AG09309 (cell line): ENCODE measurements at regions not wholly inside any gene's neighbourhood (a gene's known extent, or its start where the extent isn't known, plus 50 kb on each side); places are given as distances from the start of the nearest gene placed in this dataset.
A peak's percentile ranks its signal among the peaks of the same experiment; 100 is the strongest.

Experiments
- DNase-seq: peaks from one replicate; pipeline ENCODE4 v3.0.0-alpha.2; 2010; ENCODE audit warnings: low read depth
- H3K4me3 ChIP-seq: 2 replicates; pipeline ENCODE4 v1.5.1; 2011; ENCODE audit warnings: mild to moderate bottlenecking, low read depth, low read length, moderate library complexity; ENCODE audit not compliant: control insufficient read depth
- TF ChIP-seq, protein P1 (sequence below): IDR thresholded peaks from 2 replicates; pipeline ENCODE4 v1.5.1; 2011; ENCODE audit warnings: mild to moderate bottlenecking, low read depth, low read length, inconsistent platforms; ENCODE audit not compliant: insufficient read depth, control insufficient read depth; ENCODE audit errors: missing control alignments

DNA sequence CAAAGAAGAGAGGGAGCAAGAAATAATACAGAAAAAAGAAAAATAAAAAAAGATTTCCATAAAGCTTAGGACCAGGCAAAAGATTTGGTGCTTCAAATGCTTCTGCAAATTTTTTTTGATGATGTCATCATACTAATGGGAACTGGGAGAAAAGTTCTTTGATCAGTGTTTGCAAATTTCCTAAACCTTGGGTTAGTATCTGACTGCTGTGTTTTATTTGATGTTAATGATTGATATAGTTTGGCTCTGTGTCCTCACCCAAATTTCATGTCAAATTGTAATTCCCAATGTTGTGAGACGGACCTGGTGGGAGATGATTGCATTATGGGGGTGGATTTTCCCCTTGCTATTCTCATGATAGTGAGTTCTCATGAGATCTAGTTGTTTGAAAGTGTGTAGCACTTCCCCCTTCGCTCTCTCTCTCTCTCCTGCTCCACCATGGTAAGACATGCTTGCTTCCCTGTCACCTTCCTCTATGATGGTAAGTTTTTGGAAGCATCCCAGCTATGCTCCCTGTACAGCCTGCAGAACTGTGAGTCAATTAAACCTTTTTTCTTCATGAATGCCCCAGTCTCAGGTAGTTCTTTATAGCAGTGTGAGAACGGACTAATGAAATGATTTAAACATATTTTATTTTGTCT is 72.6 kb downstream of the TMEM100 start:
- DNase-seq: no peak
- TF ChIP-seq, protein P1, sequence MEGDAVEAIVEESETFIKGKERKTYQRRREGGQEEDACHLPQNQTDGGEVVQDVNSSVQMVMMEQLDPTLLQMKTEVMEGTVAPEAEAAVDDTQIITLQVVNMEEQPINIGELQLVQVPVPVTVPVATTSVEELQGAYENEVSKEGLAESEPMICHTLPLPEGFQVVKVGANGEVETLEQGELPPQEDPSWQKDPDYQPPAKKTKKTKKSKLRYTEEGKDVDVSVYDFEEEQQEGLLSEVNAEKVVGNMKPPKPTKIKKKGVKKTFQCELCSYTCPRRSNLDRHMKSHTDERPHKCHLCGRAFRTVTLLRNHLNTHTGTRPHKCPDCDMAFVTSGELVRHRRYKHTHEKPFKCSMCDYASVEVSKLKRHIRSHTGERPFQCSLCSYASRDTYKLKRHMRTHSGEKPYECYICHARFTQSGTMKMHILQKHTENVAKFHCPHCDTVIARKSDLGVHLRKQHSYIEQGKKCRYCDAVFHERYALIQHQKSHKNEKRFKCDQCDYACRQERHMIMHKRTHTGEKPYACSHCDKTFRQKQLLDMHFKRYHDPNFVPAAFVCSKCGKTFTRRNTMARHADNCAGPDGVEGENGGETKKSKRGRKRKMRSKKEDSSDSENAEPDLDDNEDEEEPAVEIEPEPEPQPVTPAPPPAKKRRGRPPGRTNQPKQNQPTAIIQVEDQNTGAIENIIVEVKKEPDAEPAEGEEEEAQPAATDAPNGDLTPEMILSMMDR: no peak
- no peak overlapping the region for H3K4me3 ChIP-seq

DNA sequence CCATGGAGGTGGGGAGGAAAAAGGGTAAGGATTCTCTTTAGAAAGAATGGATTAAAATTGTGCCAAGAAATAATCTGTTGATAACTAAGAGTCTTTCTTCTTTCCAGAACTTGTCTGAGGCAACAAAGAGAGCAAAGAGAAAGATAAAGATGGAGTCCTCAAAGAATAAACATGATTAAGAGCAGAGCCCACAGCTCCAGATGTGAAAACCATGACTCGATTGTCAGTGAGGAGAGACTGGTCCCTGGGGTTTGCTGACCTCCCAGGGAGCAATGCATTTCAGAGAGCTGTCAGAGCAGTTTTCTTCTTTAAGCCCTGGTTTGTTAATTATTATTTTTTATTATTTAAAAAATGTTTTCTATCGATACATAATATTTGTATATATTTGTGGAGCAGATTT is 74.6 kb downstream of the TMEM100 start:
- TF ChIP-seq, protein P1: no peak
- DNase-seq: no peak
- H3K4me3 ChIP-seq: no peak overlapping the region

DNA sequence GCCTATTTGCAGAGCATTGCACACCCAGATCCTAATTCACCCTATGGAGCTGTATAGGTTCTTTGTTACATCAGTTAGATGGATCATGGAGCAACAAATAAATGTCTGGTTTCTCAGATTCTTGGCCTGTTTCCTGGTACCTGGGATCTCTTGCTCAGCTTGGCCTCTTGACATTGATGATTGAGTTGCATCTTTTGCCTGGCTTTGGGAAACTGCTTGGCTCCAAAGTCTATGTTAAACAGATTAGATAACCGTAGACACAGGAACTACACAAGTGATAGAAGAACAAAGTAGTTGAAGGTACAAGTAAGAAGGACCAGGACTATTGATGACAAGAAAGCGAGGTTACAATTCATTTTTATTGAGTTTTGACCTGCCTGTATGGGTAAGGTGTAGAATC is 77.3 kb downstream of the TMEM100 start:
- TF ChIP-seq, protein P1: no peak
- no peak overlapping the region for H3K4me3 ChIP-seq
- no peak for DNase-seq

DNA sequence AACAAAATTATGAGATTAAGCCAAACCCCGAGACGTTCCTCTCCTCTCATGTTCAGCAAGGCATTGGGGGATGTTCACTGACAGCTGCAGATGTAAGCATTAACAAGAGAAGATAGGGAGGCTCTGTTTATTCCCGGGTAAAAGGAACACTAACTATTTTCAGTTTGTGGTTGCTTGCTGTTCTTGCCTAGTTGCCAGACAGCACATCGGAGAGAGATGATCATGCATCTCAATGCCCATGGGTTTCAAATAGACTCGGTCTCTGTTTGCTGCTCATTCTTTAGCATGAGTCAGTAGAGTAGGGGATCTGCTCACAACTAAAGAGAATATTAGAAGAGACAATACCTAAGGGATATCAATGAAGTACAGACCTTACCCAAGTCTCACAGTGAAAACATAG is 78.3 kb downstream of the TMEM100 start:
- no peak overlapping the region for H3K4me3 ChIP-seq
- TF ChIP-seq, protein P1: no peak
- no peak for DNase-seq

GRCh38 chr17:55642741-55643140 is 79.9 kb downstream of the TMEM100 start:
- TF ChIP-seq, protein P1: no peak
- H3K4me3 ChIP-seq: no peak overlapping the region
- no peak for DNase-seq

DNA sequence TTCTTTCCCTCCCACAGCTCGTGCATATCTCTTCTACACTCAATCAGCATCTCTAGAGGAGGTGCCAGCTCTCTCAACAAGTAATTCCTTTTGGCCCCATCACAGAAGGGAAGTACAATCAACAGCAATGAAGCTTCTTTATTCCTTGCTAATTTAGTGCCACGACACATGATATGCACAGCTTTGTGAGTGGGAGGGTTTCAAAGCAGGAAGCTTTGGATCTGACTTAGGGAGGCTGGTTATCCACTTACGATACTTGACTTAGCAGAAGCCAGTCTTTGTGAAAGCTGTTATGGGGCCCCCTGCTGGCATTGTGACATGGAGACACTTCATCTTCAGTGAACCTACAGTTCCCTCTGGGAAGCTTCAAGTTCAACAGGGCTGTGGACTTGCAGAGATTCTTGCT is 81.0 kb downstream of the TMEM100 start:
- DNase-seq: peak; percentile 11
- TF ChIP-seq, protein P1: peak; percentile 68

More for the DNA sequence above, 81.0 kb downstream of the TMEM100 start:
- H3K4me3 ChIP-seq: no peak overlapping the region
